ENCODE measurements at regions not wholly inside any gene's neighbourhood (a gene's known extent, or its start where the extent isn't known, plus 50 kb on each side); places are given as distances from the start of the nearest gene placed in this dataset.

DNA sequence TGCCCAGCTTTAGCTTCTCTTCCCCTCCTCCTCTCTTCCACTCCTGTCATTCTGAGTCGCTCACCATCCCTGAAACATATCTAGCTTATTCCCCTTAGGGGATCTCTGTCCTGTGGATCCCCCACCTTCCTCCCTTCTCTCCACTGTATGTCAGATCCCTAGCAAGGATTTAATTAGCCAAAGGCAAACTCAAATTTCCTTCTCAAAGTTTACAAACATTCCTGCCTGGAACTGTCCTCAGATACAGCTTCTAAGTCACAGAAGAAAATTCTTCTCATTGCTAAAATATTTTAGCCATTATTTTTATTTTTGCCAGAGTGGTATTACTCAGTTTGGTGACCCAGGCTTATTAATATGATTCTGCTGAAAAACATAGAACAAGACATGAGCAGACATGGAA is 315.3 kb downstream of the CYP26B1 start:
- no peak for DNase-seq

DNA sequence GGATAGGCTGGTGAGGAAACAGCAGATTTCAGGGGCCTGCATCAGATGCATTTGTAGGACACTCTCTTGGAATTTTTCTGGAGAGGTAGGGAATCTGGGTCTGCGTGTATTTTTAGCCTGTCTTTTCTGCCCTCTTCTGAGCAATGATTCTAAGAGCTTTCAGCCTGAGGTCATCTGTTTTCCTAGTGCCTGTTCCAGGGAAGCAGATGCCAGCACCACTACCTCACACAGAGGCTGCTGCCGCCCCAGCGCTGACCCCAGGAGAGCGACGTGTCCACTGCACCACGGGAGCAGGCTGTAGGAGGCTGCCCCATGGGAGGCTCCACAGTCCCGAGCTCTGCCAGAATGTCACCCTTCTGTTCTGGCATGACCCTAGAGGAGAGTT is 316.5 kb downstream of the CYP26B1 start:
- no peak for DNase-seq

GRCh38 chr2:71830497-71831192 is 317.0 kb downstream of the CYP26B1 start:
- no peak for DNase-seq

DNA sequence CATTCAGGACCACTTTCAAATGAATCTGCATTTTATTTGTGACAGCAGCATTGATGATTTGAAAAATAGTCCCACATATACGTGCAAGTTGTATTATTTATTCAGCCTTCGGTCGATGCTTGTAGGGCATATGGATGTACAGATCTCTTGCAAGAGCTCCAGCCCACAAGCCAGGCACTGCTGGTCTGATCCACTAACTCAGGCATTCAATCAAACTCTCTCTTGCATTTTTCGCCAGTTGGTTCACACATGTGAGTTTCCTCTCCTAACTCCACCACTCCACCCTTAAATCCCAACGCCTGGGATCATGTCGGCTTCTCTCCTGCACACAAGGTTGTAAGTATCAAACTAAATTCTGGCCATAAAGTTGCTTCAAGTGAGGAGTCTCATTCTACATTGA is 318.7 kb downstream of the CYP26B1 start:
- no peak for DNase-seq

GRCh38 chr2:71827973-71828372 is 319.7 kb downstream of the CYP26B1 start:
- no peak for DNase-seq

- DNase-seq, result no peak
Measured at GRCh38 chr2:71827524-71827901, 320.1 kb downstream of the CYP26B1 start.

- no peak for DNase-seq
Measured at GRCh38 chr2:71826826-71827523, 320.7 kb downstream of the CYP26B1 start.

GRCh38 chr2:71826299-71826698 is 321.4 kb downstream of the CYP26B1 start:
- no peak for DNase-seq

DNA sequence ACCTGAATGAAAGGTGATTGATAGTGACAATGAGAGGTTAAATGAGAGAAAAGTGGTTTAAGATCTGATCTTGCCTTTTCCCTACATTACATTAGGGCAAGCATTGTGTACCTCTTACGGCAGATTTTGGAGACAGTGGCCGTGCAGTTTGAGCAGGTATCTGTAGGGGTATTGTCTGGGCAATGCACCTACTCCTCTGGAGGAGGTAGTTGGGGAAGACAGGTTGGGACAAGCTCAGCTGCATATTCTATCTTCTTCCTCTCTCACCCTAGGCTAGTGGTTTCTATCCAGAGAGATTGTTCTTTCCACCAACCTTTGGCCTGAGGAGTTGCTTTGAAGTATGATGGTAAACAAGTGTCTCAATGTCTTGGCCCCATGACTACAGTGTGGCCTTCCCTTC is 323.2 kb downstream of the CYP26B1 start:
- DNase-seq, result no peak

DNA sequence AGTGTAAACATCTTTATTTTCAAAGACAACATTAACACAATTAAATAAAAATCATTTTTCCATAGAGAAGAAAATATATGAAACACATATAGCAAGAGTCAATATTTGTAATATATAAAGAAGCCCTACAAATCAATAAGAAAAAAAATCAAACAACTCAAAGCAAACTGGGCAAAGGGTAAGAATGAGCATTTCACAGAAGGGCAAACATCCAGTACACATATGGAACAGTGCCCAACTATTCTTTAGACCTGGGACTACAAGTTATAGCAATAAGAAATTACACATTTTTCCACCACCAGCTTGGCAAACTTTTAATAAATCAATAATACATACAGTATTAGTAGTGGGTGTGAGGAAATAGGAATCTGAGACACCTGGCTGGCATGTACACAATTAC is 324.1 kb downstream of the CYP26B1 start:
- no peak for DNase-seq

GRCh38 chr2:71822463-71822862 is 325.2 kb downstream of the CYP26B1 start:
- DNase-seq, result no peak

- DNase-seq, result no peak
Measured at GRCh38 chr2:71821856-71822255, 325.8 kb downstream of the CYP26B1 start.

DNA sequence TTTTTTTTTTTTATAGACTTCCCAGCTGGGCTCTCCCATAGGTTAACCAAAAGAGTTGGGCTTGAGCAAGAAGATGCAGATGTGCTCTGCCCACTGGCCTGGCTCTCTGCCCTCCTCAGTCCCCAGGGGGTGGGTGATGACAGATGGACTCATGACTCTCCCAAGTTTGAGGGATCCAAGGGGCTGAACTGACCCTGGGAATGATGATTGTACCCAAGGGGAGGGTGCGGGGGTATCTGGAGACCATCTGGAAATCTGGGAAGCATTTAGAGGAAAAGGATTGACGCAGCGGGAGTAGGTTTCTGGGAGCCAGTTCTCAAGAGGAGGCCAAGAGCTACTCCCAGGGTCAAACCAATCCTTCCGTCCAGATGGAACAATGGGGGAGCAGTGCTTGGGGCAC is 330.8 kb downstream of the CYP26B1 start:
- no peak for DNase-seq

GRCh38 chr2:71815701-71816474 is 331.8 kb downstream of the CYP26B1 start:
- DNase-seq, result no peak

DNA sequence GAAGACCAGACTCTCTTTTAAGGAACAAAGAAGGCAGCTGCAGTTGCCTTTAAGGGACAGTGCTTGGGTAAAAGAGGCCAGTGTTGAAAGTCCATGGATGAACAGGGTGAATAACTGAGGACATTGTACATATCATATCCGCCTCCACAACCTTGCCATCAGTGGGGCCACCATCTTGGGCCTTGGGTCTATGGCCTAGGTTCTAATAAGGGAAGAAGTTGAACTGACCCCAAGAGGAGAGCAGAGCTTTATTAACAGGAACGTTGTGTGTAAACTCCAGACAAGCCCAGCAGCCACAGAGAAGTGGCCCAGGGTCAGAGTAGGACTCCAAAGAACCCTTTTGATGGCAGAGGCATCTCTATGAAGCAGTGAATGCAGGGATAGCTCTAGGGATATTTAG is 332.8 kb downstream of the CYP26B1 start:
- DNase-seq, result no peak

DNA sequence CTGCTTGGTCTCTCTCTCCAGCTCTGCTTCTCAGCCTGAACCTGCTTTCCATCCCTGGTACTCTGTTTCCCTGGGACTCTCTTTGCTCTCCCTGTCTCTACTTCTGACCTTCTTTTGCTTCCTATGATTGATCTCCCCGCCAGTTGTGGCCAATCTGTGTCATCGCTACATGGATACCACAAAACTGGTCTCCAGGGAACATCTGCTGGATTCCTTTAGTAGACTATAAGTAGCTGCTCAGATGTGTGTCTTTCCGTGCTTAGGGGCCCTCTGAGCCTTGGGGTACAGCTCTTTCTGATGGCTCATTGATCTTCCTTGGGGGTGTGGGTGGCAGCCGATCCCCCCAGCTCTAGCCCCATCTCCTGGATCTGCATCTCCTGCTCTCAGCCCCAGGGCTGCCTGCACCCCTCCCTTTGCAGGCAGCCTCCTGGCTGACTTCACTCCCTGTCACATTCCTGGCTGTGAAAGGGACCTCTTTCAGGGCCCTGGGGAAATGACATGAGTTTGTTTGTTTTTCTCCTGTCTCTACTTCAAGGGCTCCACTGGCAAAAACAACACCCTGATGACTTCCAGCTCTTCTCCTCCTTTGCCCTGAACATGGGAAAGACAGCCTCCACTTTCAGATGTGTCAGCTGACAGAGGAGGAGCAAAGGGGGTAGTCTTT is 333.7 kb downstream of the CYP26B1 start:
- no peak for DNase-seq

DNA sequence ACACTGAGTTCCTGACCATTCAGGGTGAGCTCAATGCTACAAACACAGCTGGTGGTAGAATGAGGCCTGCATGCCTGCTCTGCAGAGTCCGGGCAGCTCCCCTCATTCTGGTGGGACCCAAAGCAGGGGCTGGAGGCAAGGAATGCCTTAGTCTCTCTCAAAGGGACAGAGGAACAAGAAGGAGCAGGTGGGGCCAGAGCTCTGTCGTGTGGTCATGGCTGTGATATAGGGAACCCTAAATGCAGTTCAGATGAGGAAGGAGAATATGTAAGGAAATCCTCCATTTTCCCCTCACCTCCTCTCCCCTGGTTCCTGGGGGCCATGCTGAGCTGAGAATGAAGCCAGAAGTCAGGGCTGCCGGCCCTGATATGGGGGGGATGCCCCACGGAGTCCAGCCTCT is 334.3 kb downstream of the CYP26B1 start:
- DNase-seq, result no peak

DNA sequence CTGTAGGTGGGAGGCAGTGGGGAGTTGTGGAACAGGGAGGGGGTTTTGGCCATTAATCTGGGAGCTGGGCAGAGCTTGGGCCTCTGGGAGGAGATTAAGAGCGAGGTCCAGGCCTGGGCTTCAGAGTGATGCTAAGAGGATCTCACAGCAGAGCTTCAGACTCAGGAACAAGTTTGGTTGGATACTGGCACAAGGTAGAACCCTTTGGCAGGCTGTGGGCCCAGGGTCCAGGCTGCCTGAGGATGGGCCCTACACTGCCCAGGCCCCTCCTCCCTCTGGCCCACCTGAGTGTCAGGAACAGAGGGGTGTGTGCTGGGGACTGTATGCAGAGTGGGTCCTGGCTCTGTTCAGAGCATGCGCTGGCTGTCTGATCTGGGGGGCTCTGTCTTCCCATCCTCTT is 334.9 kb downstream of the CYP26B1 start:
- no peak for DNase-seq

- DNase-seq, result no peak
Measured at GRCh38 chr2:71811726-71812125, 335.9 kb downstream of the CYP26B1 start.

GRCh38 chr2:71811157-71811556 is 336.5 kb downstream of the CYP26B1 start:
- no peak for DNase-seq

DNA sequence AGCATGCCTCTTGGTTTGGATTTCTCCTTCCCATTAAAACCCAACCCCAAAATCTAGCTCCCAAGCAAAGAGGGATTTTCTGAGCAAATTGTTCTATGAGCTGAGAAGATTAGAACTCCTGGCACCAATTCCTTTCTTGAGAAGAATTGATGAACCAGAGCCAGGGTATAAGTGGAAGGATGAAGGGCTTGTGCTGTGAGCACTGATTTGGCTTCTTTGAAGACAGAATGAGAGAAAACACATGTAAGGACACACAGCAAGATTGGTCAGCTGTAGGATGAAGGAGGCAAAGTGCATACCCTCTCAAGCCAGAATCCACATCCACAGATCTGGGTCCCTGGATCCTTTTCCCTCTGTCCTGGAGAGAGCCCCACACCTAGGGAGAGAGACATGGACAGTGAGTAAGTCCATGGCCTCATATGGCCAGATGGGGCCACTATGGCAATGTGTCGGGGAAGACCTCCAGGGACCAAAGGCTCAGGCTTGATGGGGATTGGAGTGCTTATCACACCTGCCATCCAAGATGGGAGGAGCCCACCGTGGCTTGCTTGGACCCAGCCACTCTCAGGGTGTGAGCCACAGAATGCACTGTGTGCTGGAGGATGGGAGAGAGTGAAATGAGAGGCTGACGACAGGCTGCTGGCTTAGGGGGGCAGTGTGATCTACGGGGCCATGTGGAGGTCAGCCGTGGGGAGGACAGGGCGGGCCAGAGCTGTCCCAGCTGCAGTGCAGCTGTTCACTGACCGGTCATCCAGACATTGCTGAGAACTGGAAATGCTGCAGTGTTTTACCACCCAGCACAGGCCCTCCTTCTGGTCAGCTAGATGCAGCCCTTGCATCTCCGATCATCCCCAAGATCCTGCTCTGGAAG is 339.8 kb downstream of the CYP26B1 start:
- DNase-seq, result no peak

- DNase-seq, result no peak
Measured at GRCh38 chr2:71806432-71806831, 341.2 kb downstream of the CYP26B1 start.

Data from CD4-positive, alpha-beta T cell treated with Interleukin-10 for 1 hour (primary cell).